ENCODE measurements at regions not wholly inside any gene's neighbourhood (a gene's known extent, or its start where the extent isn't known, plus 50 kb on each side); places are given as distances from the start of the nearest gene placed in this dataset.

- TF ChIP-seq POLR2A (IDR thresholded peaks at IDR 0.05) (no peak), POLR2AphosphoS5 (IDR thresholded peaks at IDR 0.05) (no peak), EP300 (IDR thresholded peaks at IDR 0.05; ENCODE audit: low read depth) (no peak)
- TF ChIP-seq, protein P1, sequence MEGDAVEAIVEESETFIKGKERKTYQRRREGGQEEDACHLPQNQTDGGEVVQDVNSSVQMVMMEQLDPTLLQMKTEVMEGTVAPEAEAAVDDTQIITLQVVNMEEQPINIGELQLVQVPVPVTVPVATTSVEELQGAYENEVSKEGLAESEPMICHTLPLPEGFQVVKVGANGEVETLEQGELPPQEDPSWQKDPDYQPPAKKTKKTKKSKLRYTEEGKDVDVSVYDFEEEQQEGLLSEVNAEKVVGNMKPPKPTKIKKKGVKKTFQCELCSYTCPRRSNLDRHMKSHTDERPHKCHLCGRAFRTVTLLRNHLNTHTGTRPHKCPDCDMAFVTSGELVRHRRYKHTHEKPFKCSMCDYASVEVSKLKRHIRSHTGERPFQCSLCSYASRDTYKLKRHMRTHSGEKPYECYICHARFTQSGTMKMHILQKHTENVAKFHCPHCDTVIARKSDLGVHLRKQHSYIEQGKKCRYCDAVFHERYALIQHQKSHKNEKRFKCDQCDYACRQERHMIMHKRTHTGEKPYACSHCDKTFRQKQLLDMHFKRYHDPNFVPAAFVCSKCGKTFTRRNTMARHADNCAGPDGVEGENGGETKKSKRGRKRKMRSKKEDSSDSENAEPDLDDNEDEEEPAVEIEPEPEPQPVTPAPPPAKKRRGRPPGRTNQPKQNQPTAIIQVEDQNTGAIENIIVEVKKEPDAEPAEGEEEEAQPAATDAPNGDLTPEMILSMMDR (IDR thresholded peaks at IDR 0.05) = no peak
Measured at GRCh38 chr18:61669320-61669719, 223.5 kb downstream of the RNF152 start.
